NT2/D1 (cell line): ENCODE measurements at regions not wholly inside any gene's neighbourhood (a gene's known extent, or its start where the extent isn't known, plus 50 kb on each side); places are given as distances from the start of the nearest gene placed in this dataset.
"Not testable (repeated sequence)": the region's sequence is repeated elsewhere in the genome, so short reads cannot be mapped to it uniquely, and the experiment has no call there.

Experiments used
- DNase-seq: peaks from one replicate; pipeline ENCODE4 v3.0.0-alpha.2; 2011; ENCODE audit warnings: low read depth, low spot score
- H3K27me3 ChIP-seq: 2 replicates; pipeline ENCODE4 v1.6.0; 2011; ENCODE audit warnings: mild to moderate bottlenecking; ENCODE audit not compliant: insufficient read length, insufficient read depth
- H3K36me3 ChIP-seq: 2 replicates; pipeline ENCODE4 v1.6.1; 2011; ENCODE audit warnings: mild to moderate bottlenecking, low read length, mixed read lengths; ENCODE audit not compliant: insufficient read depth, insufficient read length
- H3K4me1 ChIP-seq: 2 replicates; pipeline ENCODE4 v1.5.1; 2011; ENCODE audit not compliant: insufficient read depth, insufficient read length
- H3K4me3 ChIP-seq: 2 replicates; pipeline ENCODE4 v1.5.1; 2011; ENCODE audit warnings: low read depth; ENCODE audit not compliant: insufficient read length
- H3K9ac ChIP-seq: 2 replicates; pipeline ENCODE4 v1.6.0; 2011; ENCODE audit warnings: low read depth; ENCODE audit not compliant: insufficient read length
- H3K9me3 ChIP-seq: 2 replicates; pipeline ENCODE4 v1.5.1; 2011; ENCODE audit warnings: mild to moderate bottlenecking, low read length; ENCODE audit not compliant: insufficient read depth
- SUZ12 ChIP-seq: IDR thresholded peaks from 2 replicates; pipeline ENCODE4 v1.6.1; 2011; ENCODE audit not compliant: insufficient read length, insufficient read depth; ENCODE audit errors: extremely low read depth
- YY1 ChIP-seq: IDR thresholded peaks from 2 replicates; pipeline ENCODE4 v1.6.1; 2011; ENCODE audit not compliant: insufficient read length, insufficient read depth
- ZNF274 ChIP-seq: IDR thresholded peaks from 2 replicates; pipeline ENCODE4 v1.6.1; 2011; ENCODE audit warnings: mild to moderate bottlenecking, low read depth, low read length

- TF ChIP-seq SUZ12 (no peak), YY1 (no peak), ZNF274 (no peak)
- Histone ChIP-seq H3K36me3 (no peaks in the 10 kb centered on the region), H3K9me3 (no peaks in the 10 kb centered on the region; the same call in 1 of the 2 replicates), H3K9ac (no peak overlapping the region), H3K4me1 (no peaks in the 10 kb centered on the region), H3K4me3 (no peak overlapping the region), H3K27me3 (peaks cover 3% of the 10 kb centered on the region)
- DNase-seq: no peak
These were observed 132.7 kb upstream of the CADM1 start for GRCh38 chr11:115636753-115637527.

- not testable (repeated sequence) for DNase-seq, H3K9ac ChIP-seq, H3K4me1 ChIP-seq, H3K4me3 ChIP-seq, H3K36me3 ChIP-seq, H3K9me3 ChIP-seq, H3K27me3 ChIP-seq
These were observed 129.8 kb upstream of the CADM1 start for GRCh38 chr11:115633977-115634376.

GRCh38 chr11:115632061-115632460 is 127.8 kb upstream of the CADM1 start:
- no peak for DNase-seq
- H3K9ac ChIP-seq: no peak overlapping the region
- H3K4me1 ChIP-seq: peaks cover 2% of the 10 kb centered on the region
- no peak overlapping the region for H3K4me3 ChIP-seq
- no peaks in the 10 kb centered on the region for H3K36me3 ChIP-seq
- TF ChIP-seq SUZ12 (no peak), ZNF274 (no peak), YY1 (no peak)
- H3K27me3 ChIP-seq: no peaks in the 10 kb centered on the region
- H3K9me3 ChIP-seq: no peaks in the 10 kb centered on the region; the same call in 1 of the 2 replicates

- DNase-seq: no peak
- Histone ChIP-seq H3K36me3 (no peaks in the 10 kb centered on the region), H3K9ac (no peak overlapping the region), H3K9me3 (no peaks in the 10 kb centered on the region; the same call in 1 of the 2 replicates), H3K4me3 (no peak overlapping the region), H3K27me3 (no peaks in the 10 kb centered on the region), H3K4me1 (peaks cover 2% of the 10 kb centered on the region)
- no peak for TF ChIP-seq SUZ12
- TF ChIP-seq YY1: no peak
- no peak for TF ChIP-seq ZNF274
These were observed 127.4 kb upstream of the CADM1 start for GRCh38 chr11:115631609-115632008.

- Histone ChIP-seq H3K27me3 (no peaks in the 10 kb centered on the region), H3K36me3 (no peaks in the 10 kb centered on the region), H3K4me3 (no peak overlapping the region), H3K4me1 (peaks cover 2% of the 10 kb centered on the region), H3K9ac (no peak overlapping the region), H3K9me3 (no peaks in the 10 kb centered on the region; the same call in 1 of the 2 replicates)
- no peak for DNase-seq
- TF ChIP-seq SUZ12: no peak
- no peak for TF ChIP-seq ZNF274
- TF ChIP-seq YY1: no peak
These were observed 126.0 kb upstream of the CADM1 start for GRCh38 chr11:115630214-115630613.

GRCh38 chr11:115629456-115630015 is 125.3 kb upstream of the CADM1 start:
- Histone ChIP-seq H3K9ac (no peak overlapping the region), H3K4me3 (no peak overlapping the region), H3K36me3 (no peaks in the 10 kb centered on the region), H3K9me3 (no peaks in the 10 kb centered on the region; the same call in 1 of the 2 replicates), H3K27me3 (no peaks in the 10 kb centered on the region), H3K4me1 (peaks cover 2% of the 10 kb centered on the region)
- no peak for DNase-seq
- TF ChIP-seq ZNF274 (no peak), YY1 (no peak), SUZ12 (no peak)

- H3K4me3 ChIP-seq: no peak overlapping the region
- DNase-seq: no peak
- peaks cover 2% of the 10 kb centered on the region for H3K4me1 ChIP-seq
- TF ChIP-seq ZNF274: no peak
- no peak for TF ChIP-seq SUZ12
- H3K27me3 ChIP-seq: no peaks in the 10 kb centered on the region
- H3K9me3 ChIP-seq: no peaks in the 10 kb centered on the region
- H3K36me3 ChIP-seq: no peaks in the 10 kb centered on the region
- H3K9ac ChIP-seq: no peak overlapping the region
These were observed 123.6 kb upstream of the CADM1 start for GRCh38 chr11:115627666-115628460.
